Loucy (cell line): ENCODE measurements at regions not wholly inside any gene's neighbourhood (a gene's known extent, or its start where the extent isn't known, plus 50 kb on each side); places are given as distances from the start of the nearest gene placed in this dataset.

Source experiments
- CTCF ChIP-seq: fragments of 200-600 bp; sonication (generic); conservative IDR thresholded peaks from 2 replicates; pipeline ENCODE4 v1.5.1; 2014; ENCODE audit warnings: mild to moderate bottlenecking, antibody characterized with exemption, low read length
- EZH2phosphoT487 ChIP-seq: fragments of 200-600 bp; IDR thresholded peaks from 2 replicates; pipeline ENCODE4 v1.6.1; 2018; ENCODE audit warnings: antibody characterized with exemption, mild to moderate bottlenecking, moderate library complexity, borderline replicate concordance

GRCh38 chr2:64914247-64914646 is 75.0 kb upstream of the SLC1A4 start:
- TF ChIP-seq CTCF (no peak), EZH2phosphoT487 (no peak)
